A673 (cell line): ENCODE measurements at regions not wholly inside any gene's neighbourhood (a gene's known extent, or its start where the extent isn't known, plus 50 kb on each side); places are given as distances from the start of the nearest gene placed in this dataset.

Experiments used
- EZH2 ChIP-seq: fragments of 200-600 bp; sonication (generic); IDR thresholded peaks from 2 replicates; pipeline ENCODE4 v1.6.1; 2017; ENCODE audit warnings: borderline replicate concordance, low read depth, mild to moderate bottlenecking, mixed read lengths, antibody characterized with exemption, low read length; ENCODE audit not compliant: poor library complexity, severe bottlenecking
- TF ChIP-seq, protein P1 (sequence below): fragments of 300-800, 200-600 bp; sonication (generic); conservative IDR thresholded peaks from 2 replicates; pipeline ENCODE4 v1.5.1; 2017; ENCODE audit warnings: low read depth, mild to moderate bottlenecking, antibody characterized with exemption, low read length, moderate library complexity, mixed read lengths

GRCh38 chr20:22496817-22497216, 87.6 kb downstream of the FOXA2 start:
- TF ChIP-seq EZH2: no peak
- TF ChIP-seq, protein P1, sequence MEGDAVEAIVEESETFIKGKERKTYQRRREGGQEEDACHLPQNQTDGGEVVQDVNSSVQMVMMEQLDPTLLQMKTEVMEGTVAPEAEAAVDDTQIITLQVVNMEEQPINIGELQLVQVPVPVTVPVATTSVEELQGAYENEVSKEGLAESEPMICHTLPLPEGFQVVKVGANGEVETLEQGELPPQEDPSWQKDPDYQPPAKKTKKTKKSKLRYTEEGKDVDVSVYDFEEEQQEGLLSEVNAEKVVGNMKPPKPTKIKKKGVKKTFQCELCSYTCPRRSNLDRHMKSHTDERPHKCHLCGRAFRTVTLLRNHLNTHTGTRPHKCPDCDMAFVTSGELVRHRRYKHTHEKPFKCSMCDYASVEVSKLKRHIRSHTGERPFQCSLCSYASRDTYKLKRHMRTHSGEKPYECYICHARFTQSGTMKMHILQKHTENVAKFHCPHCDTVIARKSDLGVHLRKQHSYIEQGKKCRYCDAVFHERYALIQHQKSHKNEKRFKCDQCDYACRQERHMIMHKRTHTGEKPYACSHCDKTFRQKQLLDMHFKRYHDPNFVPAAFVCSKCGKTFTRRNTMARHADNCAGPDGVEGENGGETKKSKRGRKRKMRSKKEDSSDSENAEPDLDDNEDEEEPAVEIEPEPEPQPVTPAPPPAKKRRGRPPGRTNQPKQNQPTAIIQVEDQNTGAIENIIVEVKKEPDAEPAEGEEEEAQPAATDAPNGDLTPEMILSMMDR: no peak
